ENCODE measurements at regions not wholly inside any gene's neighbourhood (a gene's known extent, or its start where the extent isn't known, plus 50 kb on each side); places are given as distances from the start of the nearest gene placed in this dataset.
"Not testable (repeated sequence)": the region's sequence is repeated elsewhere in the genome, so short reads cannot be mapped to it uniquely, and the experiment has no call there.

- Mint-ChIP-seq H3K27me3 (peaks cover 11% of the 10 kb centered on the region), H3K27ac (no peak overlapping the region), H3K9me3 (no peaks in the 10 kb centered on the region), H3K4me1 (no peaks in the 10 kb centered on the region), H3K4me3 (no peak overlapping the region)
- DNase-seq (no peak), ATAC-seq (no peak)
Observed at GRCh38 chr2:122023059-122023864, 267.8 kb downstream of the TSN start.

GRCh38 chr2:122027510-122028217 lies 272.2 kb downstream of the TSN start:
- Mint-ChIP-seq H3K27me3 (no peaks in the 10 kb centered on the region), H3K9me3 (no peaks in the 10 kb centered on the region), H3K27ac (no peak overlapping the region), H3K4me3 (no peak overlapping the region), H3K4me1 (no peaks in the 10 kb centered on the region)
- DNase-seq (no peak), ATAC-seq (no peak)

DNA sequence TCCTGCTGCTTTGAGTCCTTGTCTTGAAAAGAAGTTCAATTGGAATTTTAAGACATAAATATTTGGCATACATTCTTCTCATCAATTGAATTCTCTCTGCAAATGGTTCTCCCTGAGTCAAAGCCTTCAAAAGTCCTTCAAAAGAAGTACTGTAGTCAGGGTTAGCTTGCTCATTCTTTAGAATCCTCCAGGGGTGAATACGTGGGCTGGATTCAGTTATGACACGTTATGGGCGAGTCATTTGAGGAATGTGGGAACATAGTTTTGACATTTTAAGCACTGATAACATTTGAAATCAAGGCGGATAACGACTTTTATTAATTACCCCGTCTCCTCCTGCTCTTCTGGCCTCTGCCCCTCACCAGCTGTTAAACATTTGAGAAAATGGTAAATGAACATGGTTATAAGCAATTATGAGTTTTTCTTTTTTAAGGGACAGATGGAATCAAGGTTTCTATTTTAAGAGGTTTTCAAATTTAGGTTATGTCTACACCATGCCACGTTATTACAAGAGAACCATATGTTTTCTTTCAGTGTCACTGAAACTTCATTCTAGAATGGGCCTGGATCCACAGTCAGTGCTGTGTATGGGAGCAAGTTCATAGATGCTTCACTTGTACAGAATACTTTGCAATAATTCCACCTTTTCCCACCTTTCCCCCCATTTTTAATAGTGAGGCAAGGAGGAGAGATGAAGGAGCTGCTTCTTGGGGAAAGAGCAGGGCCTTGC lies 273.1 kb downstream of the TSN start:
- Mint-ChIP-seq H3K27ac (no peak overlapping the region), H3K4me3 (no peak overlapping the region), H3K27me3 (no peaks in the 10 kb centered on the region), H3K9me3 (no peaks in the 10 kb centered on the region), H3K4me1 (no peaks in the 10 kb centered on the region)
- ATAC-seq (no peak), DNase-seq (no peak)

DNA sequence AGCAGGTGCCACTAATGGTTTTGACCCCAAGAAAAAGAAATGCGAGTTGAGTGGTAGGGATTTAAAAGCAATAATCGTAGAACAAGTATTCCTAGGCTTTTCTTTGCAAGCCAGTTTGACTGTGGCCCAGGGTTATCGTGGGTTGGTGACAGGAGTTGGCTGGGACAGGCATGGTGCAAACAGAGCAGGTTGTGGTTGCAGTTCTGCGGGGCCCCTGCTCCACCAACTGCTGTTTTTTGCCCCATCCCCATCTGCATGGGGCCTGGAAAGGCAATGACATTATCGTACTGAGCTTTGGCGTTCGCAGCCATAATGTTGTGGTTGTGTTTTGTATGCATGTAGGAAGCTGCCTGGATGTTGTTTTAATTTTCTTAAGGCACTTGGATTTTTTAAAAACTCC lies 274.0 kb downstream of the TSN start:
- ATAC-seq (no peak), DNase-seq (no peak)
- no peak overlapping the region for H3K4me3 Mint-ChIP-seq
- H3K9me3 Mint-ChIP-seq: no peaks in the 10 kb centered on the region
- H3K4me1 Mint-ChIP-seq: no peaks in the 10 kb centered on the region
- no peaks in the 10 kb centered on the region for H3K27me3 Mint-ChIP-seq
- H3K27ac Mint-ChIP-seq: no peak overlapping the region

DNA sequence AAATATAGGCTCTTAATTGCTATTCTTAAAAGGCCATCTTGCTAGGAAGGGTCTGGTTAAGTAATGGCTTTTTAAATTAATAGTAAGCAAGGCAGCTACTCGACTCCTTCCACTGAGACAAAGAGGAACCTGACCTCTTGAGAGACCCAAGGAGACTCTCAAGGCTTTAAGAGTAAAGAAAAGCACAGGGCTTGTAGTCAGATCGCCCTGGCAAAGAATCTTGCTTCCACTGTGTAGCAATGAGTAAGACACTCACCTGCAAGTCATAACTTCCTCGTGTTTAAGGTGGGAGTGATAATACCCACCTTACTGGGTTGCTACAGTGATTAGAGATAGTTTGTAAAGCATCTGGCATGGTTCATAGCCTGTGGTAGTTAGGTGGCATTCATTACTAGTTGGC lies 274.5 kb downstream of the TSN start:
- H3K9me3 Mint-ChIP-seq: no peaks in the 10 kb centered on the region
- H3K4me1 Mint-ChIP-seq: no peaks in the 10 kb centered on the region
- ATAC-seq (no peak), DNase-seq (no peak)
- H3K27me3 Mint-ChIP-seq: no peaks in the 10 kb centered on the region
- no peak overlapping the region for H3K4me3 Mint-ChIP-seq
- no peak overlapping the region for H3K27ac Mint-ChIP-seq

GRCh38 chr2:122031544-122032263 lies 276.3 kb downstream of the TSN start:
- DNase-seq: no peak
- Mint-ChIP-seq H3K9me3 (no peaks in the 10 kb centered on the region), H3K27me3 (no peaks in the 10 kb centered on the region), H3K4me3 (no peak overlapping the region), H3K27ac (peak overlapping the region in 1 of 2 donors; percentile 17), H3K4me1 (no peaks in the 10 kb centered on the region)
- ATAC-seq: peak; percentile 36

GRCh38 chr2:122032264-122032645 lies 276.8 kb downstream of the TSN start:
- Mint-ChIP-seq H3K4me3 (no peak overlapping the region), H3K27ac (peak overlapping the region in 1 of 2 donors; percentile 0), H3K4me1 (no peaks in the 10 kb centered on the region), H3K27me3 (no peaks in the 10 kb centered on the region), H3K9me3 (no peaks in the 10 kb centered on the region)
- DNase-seq (no peak), ATAC-seq (peak; percentile 25)

GRCh38 chr2:122033778-122034177 lies 278.3 kb downstream of the TSN start:
- Mint-ChIP-seq H3K27me3 (no peaks in the 10 kb centered on the region), H3K4me1 (no peaks in the 10 kb centered on the region), H3K4me3 (no peak overlapping the region), H3K27ac (no peak overlapping the region), H3K9me3 (no peaks in the 10 kb centered on the region)
- DNase-seq (no peak), ATAC-seq (no peak)

DNA sequence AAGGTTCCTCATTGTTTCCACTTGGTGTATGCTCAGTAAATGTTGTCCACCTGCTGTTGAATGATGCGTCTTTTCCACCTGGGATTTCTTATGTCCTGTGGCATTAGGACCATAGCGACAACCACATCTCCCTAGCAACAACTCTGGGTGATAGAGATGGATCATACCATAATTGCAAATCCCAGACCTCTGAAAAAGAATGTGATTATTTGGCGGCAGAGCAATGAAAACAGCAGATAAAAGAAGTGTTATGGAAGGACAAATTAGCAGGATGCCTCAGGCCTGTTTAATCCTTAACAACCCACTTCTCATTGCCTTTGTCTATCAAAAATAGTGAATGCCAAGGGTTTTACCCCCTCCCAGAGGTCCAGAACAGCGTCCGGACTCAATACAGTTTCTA lies 278.9 kb downstream of the TSN start:
- Mint-ChIP-seq H3K9me3 (no peaks in the 10 kb centered on the region), H3K27ac (no peak overlapping the region), H3K27me3 (no peaks in the 10 kb centered on the region), H3K4me1 (no peaks in the 10 kb centered on the region), H3K4me3 (no peak overlapping the region)
- DNase-seq (no peak), ATAC-seq (no peak)

GRCh38 chr2:122034777-122035176 lies 279.3 kb downstream of the TSN start:
- no peaks in the 10 kb centered on the region for H3K9me3 Mint-ChIP-seq
- H3K4me3 Mint-ChIP-seq: no peak overlapping the region
- ATAC-seq: no peak

DNA sequence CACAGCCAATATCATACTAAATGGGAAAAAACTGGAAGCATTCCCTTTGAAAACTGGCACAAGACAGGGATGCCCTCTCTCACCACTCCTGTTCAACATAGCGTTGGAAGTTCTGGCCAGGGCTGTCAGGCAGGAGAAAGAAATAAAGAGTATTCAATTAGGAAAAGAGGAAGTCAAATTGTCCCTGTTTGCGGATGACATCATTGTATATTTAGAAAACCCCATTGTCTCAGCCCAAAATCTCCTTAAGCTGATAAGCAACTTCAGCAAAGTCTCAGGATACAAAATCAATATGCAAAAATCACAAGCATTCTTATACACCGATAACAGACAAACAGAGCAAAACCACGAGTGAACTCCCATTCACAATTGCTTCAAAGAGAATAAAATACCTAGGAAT lies 283.4 kb downstream of the TSN start:
- not testable (repeated sequence) for ATAC-seq, H3K4me1 Mint-ChIP-seq, H3K27me3 Mint-ChIP-seq, H3K4me3 Mint-ChIP-seq, H3K27ac Mint-ChIP-seq, DNase-seq, H3K9me3 Mint-ChIP-seq

More at GRCh38 chr2:122034777-122035176, 279.3 kb downstream of the TSN start:
- no peaks in the 10 kb centered on the region for H3K27me3 Mint-ChIP-seq
- H3K27ac Mint-ChIP-seq: no peak overlapping the region
- no peak for DNase-seq
- H3K4me1 Mint-ChIP-seq: no peaks in the 10 kb centered on the region

DNA sequence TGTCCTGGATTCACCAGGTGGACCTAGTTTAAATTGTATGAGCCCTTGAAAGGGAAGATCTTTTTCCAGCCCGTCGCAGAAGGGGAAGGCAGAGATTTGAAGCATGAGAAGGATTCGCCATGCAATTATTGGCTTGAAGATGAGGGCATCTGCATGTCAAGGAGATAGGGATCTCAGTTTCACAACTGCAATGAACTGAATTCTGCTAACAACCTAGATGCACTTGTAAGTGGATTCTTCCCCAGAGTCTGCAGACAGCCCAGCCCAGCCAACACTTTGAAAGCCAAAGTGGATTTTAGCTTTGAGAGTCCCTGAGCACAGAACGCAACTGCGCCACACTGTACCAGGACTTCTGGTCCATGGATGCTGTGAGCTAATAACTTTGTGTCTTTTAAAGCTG lies 286.0 kb downstream of the TSN start:
- DNase-seq: no peak
- no peak overlapping the region for H3K4me3 Mint-ChIP-seq
- no peak for ATAC-seq
- H3K27ac Mint-ChIP-seq: no peak overlapping the region
- no peaks in the 10 kb centered on the region for H3K9me3 Mint-ChIP-seq
- no peaks in the 10 kb centered on the region for H3K4me1 Mint-ChIP-seq
- no peaks in the 10 kb centered on the region for H3K27me3 Mint-ChIP-seq

DNA sequence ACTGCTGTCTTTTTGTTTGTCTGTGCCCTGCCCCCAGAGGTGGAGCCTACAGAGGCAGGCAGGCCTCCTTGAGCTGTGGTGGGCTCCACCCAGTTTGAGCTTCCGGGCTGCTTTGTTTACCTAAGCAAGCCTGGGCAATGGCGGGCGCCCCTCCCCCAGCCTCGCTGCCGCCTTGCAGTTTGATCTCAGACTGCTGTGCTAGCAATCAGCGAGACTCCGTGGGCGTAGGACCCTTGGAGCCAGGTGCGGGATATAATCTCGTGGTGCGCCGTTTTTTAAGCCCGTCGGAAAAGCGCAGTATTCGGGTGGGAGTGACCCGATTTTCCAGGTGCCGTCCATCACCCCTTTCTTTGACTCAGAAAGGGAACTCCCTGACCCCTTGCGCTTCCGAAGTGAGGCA lies 296.2 kb downstream of the TSN start:
- ATAC-seq, H3K27me3 Mint-ChIP-seq, H3K9me3 Mint-ChIP-seq, H3K27ac Mint-ChIP-seq, H3K4me3 Mint-ChIP-seq, H3K4me1 Mint-ChIP-seq, DNase-seq: not testable (repeated sequence)

GRCh38 chr2:122055521-122055931 lies 300.1 kb downstream of the TSN start:
- Mint-ChIP-seq H3K9me3 (peaks cover 0 to 8% of the 10 kb centered on the region in 2 donors), H3K27ac (peak overlapping the region in 1 of 2 donors; percentile 12), H3K4me3 (no peak overlapping the region), H3K4me1 (no peaks in the 10 kb centered on the region), H3K27me3 (no peaks in the 10 kb centered on the region)
- no peak for DNase-seq
- no peak for ATAC-seq

- no peaks in the 10 kb centered on the region for H3K4me1 Mint-ChIP-seq
- H3K27ac Mint-ChIP-seq: no peak overlapping the region
- ATAC-seq: no peak
- peaks cover 0 to 8% of the 10 kb centered on the region in 2 donors for H3K9me3 Mint-ChIP-seq
- H3K27me3 Mint-ChIP-seq: no peaks in the 10 kb centered on the region
- H3K4me3 Mint-ChIP-seq: no peak overlapping the region
- no peak for DNase-seq
Observed at GRCh38 chr2:122056853-122057252, 301.4 kb downstream of the TSN start.

All from stimulated activated naive CD8-positive, alpha-beta T cell treated with anti-CD3 and anti-CD28 coated beads, Interleukin-15, amount 100 ng/mL, for 72 hours (primary cell).